ENCODE measurements at regions not wholly inside any gene's neighbourhood (a gene's known extent, or its start where the extent isn't known, plus 50 kb on each side); places are given as distances from the start of the nearest gene placed in this dataset.

- TF ChIP-seq CTCF (IDR thresholded peaks at IDR 0.05) = no peak
- TF ChIP-seq POLR2A (IDR thresholded peaks at IDR 0.05) = no peak
- no peak for TF ChIP-seq EP300 (IDR thresholded peaks at IDR 0.05)
Observed at GRCh38 chr10:118195729-118196128, 146.4 kb downstream of the FAM204A start.
